SK-N-SH (cell line): ENCODE measurements at regions not wholly inside any gene's neighbourhood (a gene's known extent, or its start where the extent isn't known, plus 50 kb on each side); places are given as distances from the start of the nearest gene placed in this dataset.

Source experiments
- CHD2 ChIP-seq: fragments of 150-350 bp; IDR thresholded peaks from 2 replicates; pipeline ENCODE4 v1.6.1; 2018; ENCODE audit warnings: low read length; ENCODE audit not compliant: partially characterized antibody
- EP300 ChIP-seq, 2 experiments: IDR thresholded peaks; 2 replicates each; pipeline versions ENCODE4 v1.4.0 to v1.6.1; 2012; ENCODE audit warnings: borderline replicate concordance in 1 of 2, low read depth in 1 of 2, low read length in 1 of 2
- GABPA ChIP-seq: IDR thresholded peaks from 2 replicates; pipeline ENCODE4 v1.4.0; 2012; ENCODE audit warnings: low read depth, mild to moderate bottlenecking
- POLR2AphosphoS5 ChIP-seq: IDR thresholded peaks from 2 replicates; pipeline ENCODE4 v1.6.1; 2012; ENCODE audit warnings: low read depth, low read length
- RAD21 ChIP-seq: IDR thresholded peaks from 2 replicates; pipeline ENCODE4 v1.6.1; 2012; ENCODE audit warnings: mild to moderate bottlenecking, low read length
- TAF1 ChIP-seq: IDR thresholded peaks from 2 replicates; pipeline ENCODE4 v1.6.1; 2012; ENCODE audit warnings: low read depth, mild to moderate bottlenecking, low read length, moderate library complexity, borderline replicate concordance
- TF ChIP-seq, protein P1 (sequence below): fragments of 200-600 bp; sonication (generic); IDR thresholded peaks from 2 replicates; pipeline ENCODE4 v1.6.1; 2017; ENCODE audit warnings: antibody characterized with exemption, mild to moderate bottlenecking, moderate library complexity
- TF ChIP-seq, protein P2 (sequence below): IDR thresholded peaks from 2 replicates; pipeline ENCODE4 v1.4.0; 2012; ENCODE audit warnings: low read depth

DNA sequence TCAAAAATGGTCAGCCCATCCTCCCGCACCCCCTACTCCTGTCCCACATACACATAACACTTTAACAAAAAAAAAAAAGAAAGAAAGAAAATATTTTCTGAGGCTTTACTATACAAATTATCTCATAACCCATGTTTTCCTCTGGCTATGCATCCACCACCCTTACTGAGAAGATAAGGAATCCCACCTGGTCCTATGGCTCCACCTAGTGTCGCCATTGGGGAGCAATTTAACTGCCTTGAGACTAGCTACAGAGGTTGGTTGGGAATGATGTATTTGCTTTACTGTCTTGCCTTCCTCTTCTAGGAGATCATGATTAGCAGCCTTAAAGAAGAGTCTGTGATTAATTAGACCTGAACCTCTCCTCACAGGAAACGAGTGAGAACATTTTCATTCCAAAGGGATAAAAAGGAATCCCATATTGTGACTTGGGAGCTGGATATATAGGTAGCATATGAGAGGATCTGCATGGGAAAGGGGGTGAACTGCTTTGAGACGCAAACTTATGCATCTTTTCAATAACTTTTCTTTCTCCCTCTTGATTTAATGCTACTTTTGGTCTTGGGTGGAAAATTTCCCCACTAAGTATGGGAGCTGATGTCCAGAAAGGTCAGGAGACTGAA is 77.7 kb upstream of the SELENOP start:
- TF ChIP-seq, protein P1, sequence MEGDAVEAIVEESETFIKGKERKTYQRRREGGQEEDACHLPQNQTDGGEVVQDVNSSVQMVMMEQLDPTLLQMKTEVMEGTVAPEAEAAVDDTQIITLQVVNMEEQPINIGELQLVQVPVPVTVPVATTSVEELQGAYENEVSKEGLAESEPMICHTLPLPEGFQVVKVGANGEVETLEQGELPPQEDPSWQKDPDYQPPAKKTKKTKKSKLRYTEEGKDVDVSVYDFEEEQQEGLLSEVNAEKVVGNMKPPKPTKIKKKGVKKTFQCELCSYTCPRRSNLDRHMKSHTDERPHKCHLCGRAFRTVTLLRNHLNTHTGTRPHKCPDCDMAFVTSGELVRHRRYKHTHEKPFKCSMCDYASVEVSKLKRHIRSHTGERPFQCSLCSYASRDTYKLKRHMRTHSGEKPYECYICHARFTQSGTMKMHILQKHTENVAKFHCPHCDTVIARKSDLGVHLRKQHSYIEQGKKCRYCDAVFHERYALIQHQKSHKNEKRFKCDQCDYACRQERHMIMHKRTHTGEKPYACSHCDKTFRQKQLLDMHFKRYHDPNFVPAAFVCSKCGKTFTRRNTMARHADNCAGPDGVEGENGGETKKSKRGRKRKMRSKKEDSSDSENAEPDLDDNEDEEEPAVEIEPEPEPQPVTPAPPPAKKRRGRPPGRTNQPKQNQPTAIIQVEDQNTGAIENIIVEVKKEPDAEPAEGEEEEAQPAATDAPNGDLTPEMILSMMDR, result peak; percentile 79
- no peak for TF ChIP-seq EP300 (IDR thresholded peaks at IDR 0.05; ENCODE audit: borderline replicate concordance in 1 of 2, low read depth in 1 of 2, low read length in 1 of 2)
- no peak for TF ChIP-seq CHD2
- TF ChIP-seq GABPA, result no peak
- TF ChIP-seq, protein P2, sequence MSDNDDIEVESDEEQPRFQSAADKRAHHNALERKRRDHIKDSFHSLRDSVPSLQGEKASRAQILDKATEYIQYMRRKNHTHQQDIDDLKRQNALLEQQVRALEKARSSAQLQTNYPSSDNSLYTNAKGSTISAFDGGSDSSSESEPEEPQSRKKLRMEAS, result no peak
- TF ChIP-seq RAD21, result peak; percentile 79
- no peak for TF ChIP-seq TAF1
- TF ChIP-seq POLR2AphosphoS5, result no peak
